Fibroblast of gingiva (primary cell): ENCODE measurements at regions not wholly inside any gene's neighbourhood (a gene's known extent, or its start where the extent isn't known, plus 50 kb on each side); places are given as distances from the start of the nearest gene placed in this dataset.
"Not testable (repeated sequence)": the region's sequence is repeated elsewhere in the genome, so short reads cannot be mapped to it uniquely, and the experiment has no call there.

Experiments used
- DNase-seq: peaks from one replicate; pipeline ENCODE4 v3.0.0-alpha.2; 2011; ENCODE audit warnings: low read depth

GRCh38 chr7:80018941-80019808, 115.5 kb upstream of the GNAI1 start:
- DNase-seq: peak; percentile 32

GRCh38 chr7:80017101-80017698, 117.4 kb upstream of the GNAI1 start:
- DNase-seq: no peak

- peak; percentile 32 for DNase-seq
Observed at GRCh38 chr7:80014511-80014910, 120.1 kb upstream of the GNAI1 start.

- DNase-seq: no peak
Observed at GRCh38 chr7:80008039-80008438, 126.6 kb upstream of the GNAI1 start.

- DNase-seq: no peak
Observed at GRCh38 chr7:80002865-80003264, 131.8 kb upstream of the GNAI1 start.

GRCh38 chr7:79998363-79998762, 136.3 kb upstream of the GNAI1 start:
- no peak for DNase-seq

GRCh38 chr7:79997345-79997744, 137.3 kb upstream of the GNAI1 start:
- DNase-seq: no peak

- DNase-seq: not testable (repeated sequence)
Observed at GRCh38 chr7:79995741-79996140, 138.9 kb upstream of the GNAI1 start.

- DNase-seq: peak; percentile 41
Observed at GRCh38 chr7:79988653-79989052, 146.0 kb upstream of the GNAI1 start.

GRCh38 chr7:79984210-79984609, 150.4 kb upstream of the GNAI1 start:
- DNase-seq: peak; percentile 36

GRCh38 chr7:79982141-79982770, 152.4 kb upstream of the GNAI1 start:
- DNase-seq: no peak

- DNase-seq: no peak
Observed at GRCh38 chr7:79980376-79980775, 154.3 kb upstream of the GNAI1 start.

GRCh38 chr7:79979437-79979836, 155.2 kb upstream of the GNAI1 start:
- DNase-seq: peak; percentile 68

- DNase-seq: no peak
Observed at GRCh38 chr7:79977481-79977880, 157.2 kb upstream of the GNAI1 start.

- not testable (repeated sequence) for DNase-seq
Observed at GRCh38 chr7:79976711-79977020, 158.0 kb upstream of the GNAI1 start.

GRCh38 chr7:79975986-79976710, 158.5 kb upstream of the GNAI1 start:
- DNase-seq: not testable (repeated sequence)

GRCh38 chr7:79973455-79973854, 161.2 kb upstream of the GNAI1 start:
- no peak for DNase-seq

GRCh38 chr7:79971058-79971457, 163.6 kb upstream of the GNAI1 start:
- DNase-seq: no peak

- DNase-seq: no peak
Observed at GRCh38 chr7:79968894-79969293, 165.7 kb upstream of the GNAI1 start.

- DNase-seq: no peak
Observed at GRCh38 chr7:79968077-79968648, 166.5 kb upstream of the GNAI1 start.

GRCh38 chr7:79965946-79966345, 168.7 kb upstream of the GNAI1 start:
- no peak for DNase-seq

- no peak for DNase-seq
Observed at GRCh38 chr7:79964463-79964862, 170.2 kb upstream of the GNAI1 start.
